Panc1 (cell line): ENCODE measurements at regions not wholly inside any gene's neighbourhood (a gene's known extent, or its start where the extent isn't known, plus 50 kb on each side); places are given as distances from the start of the nearest gene placed in this dataset.

Experiments used
- ATAC-seq: fragments of 200-7000 bp; cut with Tn5 transposase; 2 replicates; pipeline ENCODE4 v1.9.1; 2020; ENCODE audit warnings: mild to moderate bottlenecking, moderate library complexity
- BruUV-seq: library from RNA; stranded (reverse); fragments of 400-500 nt; replicated peaks from 2 replicates; lab custom pipeline; 2021; lab: Mats Ljungman, UMichigan
- CTCF ChIA-PET: fragments of 300-600 bp; sonication (Branson Sonifier 250); formaldehyde crosslinking; loops from one replicate; lab custom pipeline; 2022; ENCODE audit warnings: antibody characterized with exemption; lab: Charles Lee
- POLR2A ChIA-PET: fragments of 300-600 bp; sonication (Branson Sonifier 250); formaldehyde crosslinking; loops from one replicate; lab custom pipeline; 2022; ENCODE audit warnings: antibody characterized with exemption; lab: Charles Lee
- DNase-seq: peaks from one replicate; pipeline ENCODE4 v3.0.0-alpha.2; 2010; ENCODE audit warnings: low read depth, low spot score
- H3K27ac ChIP-seq: 2 replicates; pipeline ENCODE4 v1.5.1; 2011; ENCODE audit warnings: mild to moderate bottlenecking, low read length, inconsistent platforms
- H3K27me3 ChIP-seq: fragments of 200-500 bp; sonication (Bioruptor generic); 2 replicates; pipeline ENCODE4 v1.6.0; 2014; ENCODE audit warnings: low read length, inconsistent platforms; ENCODE audit not compliant: control insufficient read depth, insufficient read depth
- H3K36me3 ChIP-seq: fragments of 200-500 bp; sonication (Bioruptor generic); 2 replicates; pipeline ENCODE4 v1.5.1; 2014; ENCODE audit warnings: inconsistent platforms, mild to moderate bottlenecking, low read length, moderate library complexity; ENCODE audit not compliant: control insufficient read depth, insufficient read depth
- H3K4me1 ChIP-seq: 2 replicates; pipeline ENCODE4 v1.5.1; 2011; ENCODE audit warnings: inconsistent platforms, mild to moderate bottlenecking, low read length, moderate library complexity; ENCODE audit not compliant: control insufficient read depth, insufficient read depth
- H3K4me3 ChIP-seq, 2 experiments: 2 replicates each; pipeline ENCODE4 v1.5.1; 2011 to 2012; ENCODE audit warnings: low read depth in 2 of 2, low read length in 2 of 2, mild to moderate bottlenecking in 2 of 2, inconsistent platforms in 1 of 2, moderate library complexity in 1 of 2
- H3K9me3 ChIP-seq: fragments of 200-500 bp; sonication (Bioruptor generic); 2 replicates; pipeline ENCODE4 v1.5.1; 2014; ENCODE audit warnings: low read depth, mild to moderate bottlenecking, inconsistent platforms, low read length, moderate library complexity; ENCODE audit not compliant: control insufficient read depth, insufficient read depth
- CTCF ChIP-seq: fragments of 450-650 bp; IDR thresholded peaks from 2 replicates; pipeline ENCODE4 v1.5.1; 2017; ENCODE audit warnings: mild to moderate bottlenecking
- POLR2AphosphoS5 ChIP-seq: IDR thresholded peaks from 2 replicates; pipeline ENCODE4 v1.6.1; 2012; ENCODE audit warnings: mild to moderate bottlenecking, low read depth, low read length, moderate library complexity
- REST ChIP-seq, 2 experiments: IDR thresholded peaks; 2 replicates each; pipeline ENCODE4 v1.6.1; 2011 to 2012; ENCODE audit warnings: low read depth in 2 of 2, control low read depth in 1 of 2, low read length in 1 of 2, mild to moderate bottlenecking in 1 of 2, moderate library complexity in 1 of 2; ENCODE audit not compliant: insufficient read depth in 1 of 2
- SIN3A ChIP-seq: IDR thresholded peaks from 2 replicates; pipeline ENCODE4 v1.6.1; 2012; ENCODE audit warnings: low read depth, mild to moderate bottlenecking, low read length, moderate library complexity, borderline replicate concordance; ENCODE audit not compliant: insufficient read depth
- TCF7L2 ChIP-seq: IDR thresholded peaks from 2 replicates; pipeline ENCODE4 v1.6.1; 2011; ENCODE audit warnings: mild to moderate bottlenecking, low read depth, low read length, inconsistent platforms
- in situ Hi-C: cut with HindIII; loops from 2 replicates; pipeline ENCODE4 v1.10.0; 2016; ENCODE audit warnings: low sequenced_read_pairs, low pct_unique_long_range_greater_than_20kb
- intact Hi-C: fragments of 100-400 bp; cut with micrococcal nuclease; formaldehyde crosslinking; loops from one replicate; pipeline ENCODE4 v1.10.0; 2022; ENCODE audit not compliant: unreplicated experiment

- H3K27ac ChIP-seq, result no peak overlapping the region
- no TSS peak for BruUV-seq
- in situ Hi-C loops, result no loop called here
- no peaks in the 10 kb centered on the region for H3K27me3 ChIP-seq
- POLR2A ChIA-PET, result no interaction called here
- CTCF ChIA-PET, result no interaction called here
- no peaks in the 10 kb centered on the region for H3K9me3 ChIP-seq
- DNase-seq, result no peak
- intact Hi-C loops, result no loop called here
- no peaks in the 10 kb centered on the region for H3K36me3 ChIP-seq
- ATAC-seq, result no peak
- H3K4me3 ChIP-seq, result no peak overlapping the region
- TF ChIP-seq REST (IDR thresholded peaks at IDR 0.05; ENCODE audit: insufficient read depth in 1 of 2, low read depth in 2 of 2, low read length in 1 of 2), result no peak
- TF ChIP-seq CTCF, result no peak
- no peak for TF ChIP-seq TCF7L2
- TF ChIP-seq SIN3A, result no peak
- TF ChIP-seq POLR2AphosphoS5, result no peak
- no peaks in the 10 kb centered on the region for H3K4me1 ChIP-seq
These were observed 133.2 kb upstream of the PRLR start for GRCh38 chr5:35363387-35363965.

- ChIA-PET CTCF (no interaction called here), POLR2A (no interaction called here)
- no peak for ATAC-seq
- BruUV-seq, result no TSS peak
- TF ChIP-seq CTCF (no peak), TCF7L2 (no peak), REST (IDR thresholded peaks at IDR 0.05; ENCODE audit: insufficient read depth in 1 of 2, low read depth in 2 of 2, low read length in 1 of 2) (no peak), POLR2AphosphoS5 (no peak), SIN3A (no peak)
- H3K9me3 ChIP-seq, result no peaks in the 10 kb centered on the region
- no peak overlapping the region for H3K27ac ChIP-seq
- H3K36me3 ChIP-seq, result no peaks in the 10 kb centered on the region
- no peaks in the 10 kb centered on the region for H3K4me1 ChIP-seq
- no peak for DNase-seq
- in situ Hi-C loops, result no loop called here
- no peak overlapping the region for H3K4me3 ChIP-seq
- H3K27me3 ChIP-seq, result no peaks in the 10 kb centered on the region
- intact Hi-C loops, result no loop called here
These were observed 132.5 kb upstream of the PRLR start for GRCh38 chr5:35362772-35363171.
